ENCODE measurements at regions not wholly inside any gene's neighbourhood (a gene's known extent, or its start where the extent isn't known, plus 50 kb on each side); places are given as distances from the start of the nearest gene placed in this dataset.

DNA sequence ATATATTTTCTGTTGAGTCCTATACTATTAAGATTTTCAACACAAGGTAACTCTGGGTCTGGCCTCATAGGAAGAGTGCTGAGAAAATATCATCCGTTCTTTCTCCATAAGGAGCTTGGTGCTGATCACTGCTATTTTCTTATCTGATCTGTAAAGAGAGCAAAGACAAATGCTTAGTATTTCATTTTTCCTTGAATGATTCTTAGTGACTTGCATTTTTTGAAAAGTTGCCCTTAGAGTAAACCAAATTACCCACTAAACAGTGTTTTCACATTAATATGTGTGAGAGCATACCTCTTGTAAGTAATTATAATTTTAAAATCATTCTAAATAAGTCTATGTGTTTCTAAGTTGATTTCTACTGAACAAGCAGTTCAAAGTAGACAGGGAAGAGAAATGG is 121.3 kb upstream of the CTSV start:
- TF ChIP-seq EZH2 (IDR thresholded peaks at IDR 0.05): no peak
- TF ChIP-seq, protein P1, sequence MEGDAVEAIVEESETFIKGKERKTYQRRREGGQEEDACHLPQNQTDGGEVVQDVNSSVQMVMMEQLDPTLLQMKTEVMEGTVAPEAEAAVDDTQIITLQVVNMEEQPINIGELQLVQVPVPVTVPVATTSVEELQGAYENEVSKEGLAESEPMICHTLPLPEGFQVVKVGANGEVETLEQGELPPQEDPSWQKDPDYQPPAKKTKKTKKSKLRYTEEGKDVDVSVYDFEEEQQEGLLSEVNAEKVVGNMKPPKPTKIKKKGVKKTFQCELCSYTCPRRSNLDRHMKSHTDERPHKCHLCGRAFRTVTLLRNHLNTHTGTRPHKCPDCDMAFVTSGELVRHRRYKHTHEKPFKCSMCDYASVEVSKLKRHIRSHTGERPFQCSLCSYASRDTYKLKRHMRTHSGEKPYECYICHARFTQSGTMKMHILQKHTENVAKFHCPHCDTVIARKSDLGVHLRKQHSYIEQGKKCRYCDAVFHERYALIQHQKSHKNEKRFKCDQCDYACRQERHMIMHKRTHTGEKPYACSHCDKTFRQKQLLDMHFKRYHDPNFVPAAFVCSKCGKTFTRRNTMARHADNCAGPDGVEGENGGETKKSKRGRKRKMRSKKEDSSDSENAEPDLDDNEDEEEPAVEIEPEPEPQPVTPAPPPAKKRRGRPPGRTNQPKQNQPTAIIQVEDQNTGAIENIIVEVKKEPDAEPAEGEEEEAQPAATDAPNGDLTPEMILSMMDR (IDR thresholded peaks at IDR 0.05): no peak

Data from neural progenitor cell (in vitro differentiated cells).